Mammary epithelial cell (primary cell): ENCODE measurements at regions not wholly inside any gene's neighbourhood (a gene's known extent, or its start where the extent isn't known, plus 50 kb on each side); places are given as distances from the start of the nearest gene placed in this dataset.

Source experiments
- EZH2 ChIP-seq: IDR thresholded peaks from 2 replicates; pipeline ENCODE4 v1.6.1; 2012; ENCODE audit warnings: low read length, inconsistent platforms, borderline replicate concordance
- TF ChIP-seq, protein P1 (sequence below), 2 donors: IDR thresholded peaks in 1 of 2; conservative IDR thresholded peaks in 1 of 2; 2 replicates each; pipeline ENCODE4 v1.5.1; 2011 to 2012; ENCODE audit warnings: inconsistent platforms in 2 of 2, low read length in 2 of 2, mild to moderate bottlenecking in 2 of 2, control low read depth in 1 of 2, low read depth in 1 of 2; ENCODE audit not compliant: insufficient read depth in 1 of 2; ENCODE audit errors: extremely low read depth in 1 of 2

DNA sequence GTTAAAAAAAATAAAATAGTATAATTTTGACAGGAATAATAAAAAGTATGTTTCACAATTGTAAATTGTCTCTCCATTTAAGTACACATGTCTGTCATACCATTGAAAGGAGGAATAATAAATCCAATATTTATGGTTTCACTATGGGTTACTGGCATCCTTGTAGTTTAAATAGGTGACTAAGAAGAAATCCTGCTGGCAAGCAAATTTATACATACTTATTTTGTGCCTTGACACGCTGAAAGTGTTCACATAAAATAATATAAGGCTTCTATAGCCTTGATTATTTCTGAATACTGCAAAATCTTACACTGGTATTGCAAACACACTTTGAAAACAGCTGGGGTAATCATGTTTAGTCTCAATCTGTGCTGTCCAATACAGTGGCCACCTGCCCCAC lies 138.3 kb upstream of the ETAA1 start:
- TF ChIP-seq, protein P1, sequence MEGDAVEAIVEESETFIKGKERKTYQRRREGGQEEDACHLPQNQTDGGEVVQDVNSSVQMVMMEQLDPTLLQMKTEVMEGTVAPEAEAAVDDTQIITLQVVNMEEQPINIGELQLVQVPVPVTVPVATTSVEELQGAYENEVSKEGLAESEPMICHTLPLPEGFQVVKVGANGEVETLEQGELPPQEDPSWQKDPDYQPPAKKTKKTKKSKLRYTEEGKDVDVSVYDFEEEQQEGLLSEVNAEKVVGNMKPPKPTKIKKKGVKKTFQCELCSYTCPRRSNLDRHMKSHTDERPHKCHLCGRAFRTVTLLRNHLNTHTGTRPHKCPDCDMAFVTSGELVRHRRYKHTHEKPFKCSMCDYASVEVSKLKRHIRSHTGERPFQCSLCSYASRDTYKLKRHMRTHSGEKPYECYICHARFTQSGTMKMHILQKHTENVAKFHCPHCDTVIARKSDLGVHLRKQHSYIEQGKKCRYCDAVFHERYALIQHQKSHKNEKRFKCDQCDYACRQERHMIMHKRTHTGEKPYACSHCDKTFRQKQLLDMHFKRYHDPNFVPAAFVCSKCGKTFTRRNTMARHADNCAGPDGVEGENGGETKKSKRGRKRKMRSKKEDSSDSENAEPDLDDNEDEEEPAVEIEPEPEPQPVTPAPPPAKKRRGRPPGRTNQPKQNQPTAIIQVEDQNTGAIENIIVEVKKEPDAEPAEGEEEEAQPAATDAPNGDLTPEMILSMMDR (conservative IDR thresholded peaks at IDR 0.05 in 1 of 2, IDR thresholded peaks at IDR 0.05 in 1 of 2; ENCODE audit: extremely low read depth in 1 of 2, insufficient read depth in 1 of 2, low read depth in 1 of 2, low read length in 2 of 2), result no peak
- TF ChIP-seq EZH2, result no peak
